K562 (cell line): ENCODE measurements at regions not wholly inside any gene's neighbourhood (a gene's known extent, or its start where the extent isn't known, plus 50 kb on each side); places are given as distances from the start of the nearest gene placed in this dataset.

Experiments used
- ARID1B ChIP-seq: fragments of 450-650 bp; IDR thresholded peaks from 2 replicates; pipeline ENCODE4 v1.6.1; 2016; ENCODE audit warnings: antibody characterized with exemption, mild to moderate bottlenecking, inconsistent platforms
- GATAD2A ChIP-seq: fragments of 450-650 bp; IDR thresholded peaks from 2 replicates; pipeline ENCODE4 v1.6.1; 2017
- HNRNPUL1 ChIP-seq: fragments of 200-400 bp; formaldehyde crosslinking; IDR thresholded peaks from 2 replicates; pipeline ENCODE4 v1.6.1; 2017; ENCODE audit warnings: low read length
- L3MBTL2 ChIP-seq: fragments of 450-650 bp; IDR thresholded peaks from 2 replicates; pipeline ENCODE4 v1.6.1; 2016; ENCODE audit warnings: mild to moderate bottlenecking, moderate library complexity
- MAFK ChIP-seq: IDR thresholded peaks from 2 replicates; pipeline ENCODE4 v1.6.1; 2011; ENCODE audit warnings: low read length, improper control_type of control experiment
- NRF1 ChIP-seq, 2 experiments: fragments of 450-650 bp; IDR thresholded peaks in 1 of 2; conservative IDR thresholded peaks in 1 of 2; 2 replicates each; pipeline ENCODE4 v1.6.1; 2014; ENCODE audit warnings: mild to moderate bottlenecking in 2 of 2
- POLR2AphosphoS5 ChIP-seq: IDR thresholded peaks from 2 replicates; pipeline ENCODE4 v1.6.1; 2011; ENCODE audit warnings: mild to moderate bottlenecking, low read depth, low read length, moderate library complexity; ENCODE audit not compliant: control insufficient read depth, insufficient read depth
- POU5F1 ChIP-seq: fragments of 150-350 bp; IDR thresholded peaks from 2 replicates; pipeline ENCODE4 v1.6.1; 2014; ENCODE audit warnings: borderline replicate concordance, low read length, low read depth, mild to moderate bottlenecking; ENCODE audit not compliant: partially characterized antibody
- RBM15 ChIP-seq: fragments of 200-400 bp; formaldehyde crosslinking; IDR thresholded peaks from 2 replicates; pipeline ENCODE4 v1.6.1; 2018; ENCODE audit warnings: mild to moderate bottlenecking, low read length, moderate library complexity; ENCODE audit not compliant: insufficient read depth
- RCOR1 ChIP-seq, 2 experiments: IDR thresholded peaks; 2 replicates each; pipeline ENCODE4 v1.6.1; 2012; ENCODE audit warnings: low read depth in 2 of 2, low read length in 2 of 2, borderline replicate concordance in 1 of 2, improper control_type of control experiment in 1 of 2
- RFX1 ChIP-seq: fragments of 450-650 bp; IDR thresholded peaks from 2 replicates; pipeline ENCODE4 v1.6.1; 2016; ENCODE audit warnings: mild to moderate bottlenecking, moderate library complexity
- SOX6 ChIP-seq: fragments of 450-650 bp; IDR thresholded peaks from 2 replicates; pipeline ENCODE4 v1.6.1; 2014; ENCODE audit warnings: mild to moderate bottlenecking
- SRSF9 ChIP-seq: fragments of 200-400 bp; formaldehyde crosslinking; IDR thresholded peaks from 2 replicates; pipeline ENCODE4 v1.6.1; 2017; ENCODE audit warnings: low read depth, low read length, borderline replicate concordance
- ZNF263 ChIP-seq: sonication (generic); formaldehyde crosslinking; IDR thresholded peaks from 2 replicates; pipeline ENCODE4 v1.8.0; 2022; ENCODE audit warnings: mild to moderate bottlenecking, missing genetic modification reagents, borderline replicate concordance
- TF ChIP-seq, protein P1 (sequence below): fragments of 450-650 bp; IDR thresholded peaks from 2 replicates; pipeline ENCODE4 v1.6.1; 2016; ENCODE audit warnings: antibody characterized with exemption
- TF ChIP-seq, protein P2 (sequence below), 2 experiments: fragments of 450-650 bp in 1 of 2; IDR thresholded peaks; 2 replicates each; pipeline ENCODE4 v1.6.1; 2011 to 2017; ENCODE audit warnings: low read depth in 2 of 2, antibody characterized with exemption in 1 of 2, borderline replicate concordance in 1 of 2, low read length in 1 of 2, mild to moderate bottlenecking in 1 of 2, mixed read lengths in 1 of 2; ENCODE audit not compliant: control insufficient read depth in 1 of 2
- TF ChIP-seq, protein P3 (sequence below): sonication (generic); formaldehyde crosslinking; IDR thresholded peaks from 2 replicates; pipeline ENCODE4 v1.8.0; 2022; ENCODE audit warnings: mild to moderate bottlenecking, missing genetic modification reagents
- TF ChIP-seq, protein P4 (sequence below): IDR thresholded peaks from 2 replicates; pipeline ENCODE4 v1.6.1; 2011; ENCODE audit not compliant: insufficient read length; ENCODE audit errors: extremely low read depth
- TF ChIP-seq, protein P5 (sequence below): fragments of 250-450 bp; sonication (Bioruptor Pico); IDR thresholded peaks from 2 replicates; pipeline ENCODE4 v1.5.0; 2021; ENCODE audit warnings: mild to moderate bottlenecking, borderline replicate concordance

DNA sequence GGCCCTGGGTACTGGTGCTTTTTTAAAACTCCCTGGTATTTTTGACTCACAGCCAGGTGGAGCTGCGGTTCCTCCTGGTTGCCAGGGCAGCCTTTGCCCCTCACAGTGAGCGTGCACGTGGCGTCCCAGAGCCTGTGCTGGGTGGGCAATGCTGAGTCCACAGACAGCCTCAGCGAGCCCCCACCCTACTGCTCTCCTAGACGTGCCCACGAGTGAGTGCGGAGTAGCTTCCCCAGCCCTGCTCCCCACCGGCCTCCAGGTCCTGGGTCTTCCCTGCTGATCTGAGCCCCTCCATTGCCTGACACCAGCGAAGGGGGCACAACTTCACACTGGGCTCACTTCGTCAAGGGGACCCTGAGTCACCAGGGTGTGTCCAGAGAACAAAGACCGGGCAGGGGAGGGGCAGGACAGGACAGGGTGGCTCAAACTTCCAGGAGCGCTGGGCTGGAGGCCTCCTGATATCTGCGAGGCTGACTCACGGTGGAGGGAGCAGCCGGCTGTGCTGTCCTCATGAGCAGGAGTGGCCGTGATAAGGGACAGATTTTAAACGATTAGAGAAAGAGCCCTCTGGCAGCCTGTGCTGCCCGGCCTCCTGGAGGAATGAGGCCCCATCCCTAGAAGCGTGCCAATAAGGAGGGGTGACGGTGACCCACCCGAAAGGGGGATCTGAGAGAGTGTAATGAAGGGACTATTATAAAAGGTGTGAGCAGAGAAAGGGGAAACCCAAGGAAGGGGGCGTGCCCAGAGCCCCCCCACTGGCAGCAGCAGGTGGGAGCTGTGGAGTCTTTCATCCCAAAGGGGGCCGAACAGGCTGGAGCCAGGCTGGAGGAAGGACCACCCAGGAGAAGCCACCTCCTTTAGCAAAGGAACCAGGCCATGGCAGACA, 129.3 kb upstream of the FGF3 start (continued):
- TF ChIP-seq, protein P1, sequence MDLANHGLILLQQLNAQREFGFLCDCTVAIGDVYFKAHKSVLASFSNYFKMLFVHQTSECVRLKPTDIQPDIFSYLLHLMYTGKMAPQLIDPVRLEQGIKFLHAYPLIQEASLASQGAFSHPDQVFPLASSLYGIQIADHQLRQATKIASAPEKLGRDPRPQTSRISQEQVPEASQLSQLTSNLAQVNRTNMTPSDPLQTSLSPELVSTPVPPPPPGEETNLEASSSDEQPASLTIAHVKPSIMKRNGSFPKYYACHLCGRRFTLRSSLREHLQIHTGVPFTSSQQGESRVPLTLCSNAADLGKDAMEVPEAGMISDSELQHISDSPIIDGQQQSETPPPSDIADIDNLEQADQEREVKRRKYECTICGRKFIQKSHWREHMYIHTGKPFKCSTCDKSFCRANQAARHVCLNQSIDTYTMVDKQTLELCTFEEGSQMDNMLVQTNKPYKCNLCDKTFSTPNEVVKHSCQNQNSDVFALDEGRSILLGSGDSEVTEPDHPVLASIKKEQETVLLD, result peak; percentile 76; the same call in 1 of the 2 replicates
- TF ChIP-seq L3MBTL2, result peak; percentile 65
- peak; percentile 72 to 93; a peak in 3 of 4 replicates for TF ChIP-seq RCOR1 (IDR thresholded peaks at IDR 0.05; ENCODE audit: borderline replicate concordance in 1 of 2, low read depth in 2 of 2, low read length in 2 of 2)
- TF ChIP-seq SOX6, result peak; percentile 94
- TF ChIP-seq MAFK, result peak; percentile 35; the same call in 1 of the 2 replicates
- no peak for TF ChIP-seq POU5F1
- TF ChIP-seq, protein P2, sequence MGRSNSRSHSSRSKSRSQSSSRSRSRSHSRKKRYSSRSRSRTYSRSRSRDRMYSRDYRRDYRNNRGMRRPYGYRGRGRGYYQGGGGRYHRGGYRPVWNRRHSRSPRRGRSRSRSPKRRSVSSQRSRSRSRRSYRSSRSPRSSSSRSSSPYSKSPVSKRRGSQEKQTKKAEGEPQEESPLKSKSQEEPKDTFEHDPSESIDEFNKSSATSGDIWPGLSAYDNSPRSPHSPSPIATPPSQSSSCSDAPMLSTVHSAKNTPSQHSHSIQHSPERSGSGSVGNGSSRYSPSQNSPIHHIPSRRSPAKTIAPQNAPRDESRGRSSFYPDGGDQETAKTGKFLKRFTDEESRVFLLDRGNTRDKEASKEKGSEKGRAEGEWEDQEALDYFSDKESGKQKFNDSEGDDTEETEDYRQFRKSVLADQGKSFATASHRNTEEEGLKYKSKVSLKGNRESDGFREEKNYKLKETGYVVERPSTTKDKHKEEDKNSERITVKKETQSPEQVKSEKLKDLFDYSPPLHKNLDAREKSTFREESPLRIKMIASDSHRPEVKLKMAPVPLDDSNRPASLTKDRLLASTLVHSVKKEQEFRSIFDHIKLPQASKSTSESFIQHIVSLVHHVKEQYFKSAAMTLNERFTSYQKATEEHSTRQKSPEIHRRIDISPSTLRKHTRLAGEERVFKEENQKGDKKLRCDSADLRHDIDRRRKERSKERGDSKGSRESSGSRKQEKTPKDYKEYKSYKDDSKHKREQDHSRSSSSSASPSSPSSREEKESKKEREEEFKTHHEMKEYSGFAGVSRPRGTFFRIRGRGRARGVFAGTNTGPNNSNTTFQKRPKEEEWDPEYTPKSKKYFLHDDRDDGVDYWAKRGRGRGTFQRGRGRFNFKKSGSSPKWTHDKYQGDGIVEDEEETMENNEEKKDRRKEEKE (IDR thresholded peaks at IDR 0.05; ENCODE audit: borderline replicate concordance in 1 of 2, control insufficient read depth in 1 of 2, low read depth in 2 of 2, low read length in 1 of 2), result no peak
- TF ChIP-seq, protein P3, sequence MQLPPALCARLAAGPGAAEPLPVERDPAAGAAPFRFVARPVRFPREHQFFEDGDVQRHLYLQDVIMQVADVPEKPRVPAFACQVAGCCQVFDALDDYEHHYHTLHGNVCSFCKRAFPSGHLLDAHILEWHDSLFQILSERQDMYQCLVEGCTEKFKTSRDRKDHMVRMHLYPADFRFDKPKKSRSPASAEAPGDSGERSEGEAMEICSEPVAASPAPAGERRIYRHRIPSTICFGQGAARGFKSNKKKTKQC (CRISPR knock-in tag), result no peak
- no peak for TF ChIP-seq SRSF9
- TF ChIP-seq, protein P4, sequence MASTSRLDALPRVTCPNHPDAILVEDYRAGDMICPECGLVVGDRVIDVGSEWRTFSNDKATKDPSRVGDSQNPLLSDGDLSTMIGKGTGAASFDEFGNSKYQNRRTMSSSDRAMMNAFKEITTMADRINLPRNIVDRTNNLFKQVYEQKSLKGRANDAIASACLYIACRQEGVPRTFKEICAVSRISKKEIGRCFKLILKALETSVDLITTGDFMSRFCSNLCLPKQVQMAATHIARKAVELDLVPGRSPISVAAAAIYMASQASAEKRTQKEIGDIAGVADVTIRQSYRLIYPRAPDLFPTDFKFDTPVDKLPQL, result no peak
- TF ChIP-seq ARID1B, result peak; percentile 96
- no peak for TF ChIP-seq HNRNPUL1
- TF ChIP-seq RFX1, result no peak
- peak; percentile 78 for TF ChIP-seq POLR2AphosphoS5
- peak; percentile 25 to 50; a peak in 3 of 4 replicates for TF ChIP-seq NRF1 (conservative IDR thresholded peaks at IDR 0.05 in 1 of 2, IDR thresholded peaks at IDR 0.05 in 1 of 2)
- TF ChIP-seq, protein P5, sequence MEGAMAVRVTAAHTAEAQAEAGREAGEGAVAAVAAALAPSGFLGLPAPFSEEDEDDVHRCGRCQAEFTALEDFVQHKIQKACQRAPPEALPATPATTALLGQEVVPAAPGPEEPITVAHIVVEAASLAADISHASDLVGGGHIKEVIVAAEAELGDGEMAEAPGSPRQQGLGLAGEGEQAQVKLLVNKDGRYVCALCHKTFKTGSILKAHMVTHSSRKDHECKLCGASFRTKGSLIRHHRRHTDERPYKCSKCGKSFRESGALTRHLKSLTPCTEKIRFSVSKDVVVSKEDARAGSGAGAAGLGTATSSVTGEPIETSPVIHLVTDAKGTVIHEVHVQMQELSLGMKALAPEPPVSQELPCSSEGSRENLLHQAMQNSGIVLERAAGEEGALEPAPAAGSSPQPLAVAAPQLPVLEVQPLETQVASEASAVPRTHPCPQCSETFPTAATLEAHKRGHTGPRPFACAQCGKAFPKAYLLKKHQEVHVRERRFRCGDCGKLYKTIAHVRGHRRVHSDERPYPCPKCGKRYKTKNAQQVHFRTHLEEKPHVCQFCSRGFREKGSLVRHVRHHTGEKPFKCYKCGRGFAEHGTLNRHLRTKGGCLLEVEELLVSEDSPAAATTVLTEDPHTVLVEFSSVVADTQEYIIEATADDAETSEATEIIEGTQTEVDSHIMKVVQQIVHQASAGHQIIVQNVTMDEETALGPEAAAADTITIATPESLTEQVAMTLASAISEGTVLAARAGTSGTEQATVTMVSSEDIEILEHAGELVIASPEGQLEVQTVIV, result no peak
- TF ChIP-seq GATAD2A, result peak; percentile 94
- TF ChIP-seq RBM15, result no peak
- peak; percentile 49; the same call in 1 of the 2 replicates for TF ChIP-seq ZNF263 (CRISPR knock-in tag)
